Upper lobe of left lung (tissue), 6 donors: ENCODE measurements at regions not wholly inside any gene's neighbourhood (a gene's known extent, or its start where the extent isn't known, plus 50 kb on each side); places are given as distances from the start of the nearest gene placed in this dataset.
"Not testable (repeated sequence)": the region's sequence is repeated elsewhere in the genome, so short reads cannot be mapped to it uniquely, and the experiment has no call there.

Experiments
- ATAC-seq, 2 donors: fragments of 200-7000 bp; cut with Tn5 transposase; one replicate each; pipeline ENCODE4 v1.9.1; 2022; ENCODE audit warnings: mild to moderate bottlenecking in 2 of 2, moderate library complexity in 2 of 2; ENCODE audit not compliant: low FRiP score in 2 of 2
- DNase-seq, 2 donors: peaks; one replicate each; pipeline ENCODE4 v3.0.0-alpha.2; 2019 to 2020
- H3K27ac ChIP-seq, 4 donors: fragments of 200-600 bp; sonication (generic); one replicate each; pipeline ENCODE4 v1.5.1; 2016 to 2019
- H3K27me3 ChIP-seq, 4 donors: fragments of 200-600 bp; sonication (generic); one replicate each; pipeline ENCODE4 v1.5.1; 2017 to 2019
- H3K36me3 ChIP-seq, 4 donors: fragments of 200-600 bp; sonication (generic); one replicate each; pipeline ENCODE4 v1.5.1; 2016 to 2019
- H3K4me1 ChIP-seq, 4 donors: fragments of 200-600 bp; sonication (generic); one replicate each; pipeline ENCODE4 v1.5.1; 2018 to 2019
- H3K4me3 ChIP-seq, 4 donors: fragments of 200-600 bp; sonication (generic); one replicate each; pipeline ENCODE4 v1.5.1; 2017 to 2019; ENCODE audit warnings: mild to moderate bottlenecking in 2 of 4, moderate library complexity in 1 of 4
- H3K9me3 ChIP-seq, 4 donors: fragments of 200-600 bp; sonication (generic); one replicate each; pipeline ENCODE4 v1.5.1; 2018 to 2019
- EP300 ChIP-seq, 4 donors: sonication (generic); formaldehyde crosslinking; IDR thresholded peaks; one replicate each; pipeline ENCODE4 v1.5.1; 2017; ENCODE audit warnings: antibody characterized with exemption in 4 of 4, control low read depth in 2 of 4
- POLR2A ChIP-seq, 4 donors: fragments of 450-650 bp; IDR thresholded peaks; one replicate each; pipeline ENCODE4 v1.5.1; 2016 to 2017; ENCODE audit warnings: antibody characterized with exemption in 4 of 4, mild to moderate bottlenecking in 2 of 4
- POLR2AphosphoS5 ChIP-seq, 2 donors: sonication (generic); formaldehyde crosslinking; IDR thresholded peaks; one replicate each; pipeline ENCODE4 v1.5.1; 2017; ENCODE audit warnings: antibody characterized with exemption in 2 of 2
- WGBS, 2 donors: methylation state at CpG; one replicate each; pipeline ENCODE4 v1.1.5; 2017 to 2018; 5-methylcytosine and 5-hydroxymethylcytosine counted together
- TF ChIP-seq, protein P1 (sequence below), 6 experiments: fragments of 450-650 bp in 4 of 6; fragments of 200-600 bp in 2 of 6; sonication (generic) in 2 of 6; IDR thresholded peaks; one replicate each; pipeline ENCODE4 v1.5.1; 2016 to 2019; ENCODE audit warnings: antibody characterized with exemption in 6 of 6
- donor health status: DM: no; HTN: no; CAD: no; lungs with moderate emphysema.
- donor health status: DM: no; HTN: yes; CAD: no; lungs with severe emphysema.

DNA sequence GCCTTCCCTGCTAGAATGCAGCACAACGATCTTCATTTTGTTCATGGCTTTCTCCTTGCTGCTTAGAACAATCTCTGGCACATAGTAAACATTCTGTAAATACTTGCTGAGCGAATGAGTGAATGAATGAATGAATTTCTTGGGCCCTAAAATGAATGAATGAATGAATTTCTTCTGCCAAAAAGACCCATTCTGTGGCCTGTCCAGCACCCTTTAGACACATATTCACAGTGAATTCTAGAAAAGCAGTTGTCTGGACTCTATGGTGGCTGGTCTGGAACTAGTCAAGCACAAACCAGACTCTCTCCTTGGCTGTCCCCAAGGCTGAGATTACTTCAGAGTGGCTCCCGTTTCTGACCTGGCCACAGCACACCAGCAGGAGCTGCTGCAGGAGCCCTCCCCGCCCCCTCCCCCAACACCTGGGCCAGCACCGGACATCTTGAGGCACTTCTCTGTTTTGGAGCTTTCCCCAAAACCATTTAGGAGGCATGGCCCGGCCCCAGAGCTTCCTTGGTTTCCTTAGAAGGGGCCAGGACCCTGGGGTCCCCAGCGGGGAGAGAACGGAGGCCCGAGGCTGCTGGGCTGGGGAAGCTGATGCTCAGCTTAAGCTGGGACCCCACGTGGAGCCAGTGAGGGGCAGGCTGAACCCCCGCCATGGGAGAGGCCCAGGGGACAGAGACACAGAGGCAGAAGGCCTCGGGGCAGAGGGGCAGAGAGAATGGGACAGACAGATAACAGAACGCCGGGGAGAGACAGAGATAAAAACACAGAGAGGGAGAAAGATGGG, 159.0 kb downstream of the ZFP36L2 start:
- 81 to 89% methylated on average over 11 to 13 of the region's 14 CpGs for WGBS, 2 donors

DNA sequence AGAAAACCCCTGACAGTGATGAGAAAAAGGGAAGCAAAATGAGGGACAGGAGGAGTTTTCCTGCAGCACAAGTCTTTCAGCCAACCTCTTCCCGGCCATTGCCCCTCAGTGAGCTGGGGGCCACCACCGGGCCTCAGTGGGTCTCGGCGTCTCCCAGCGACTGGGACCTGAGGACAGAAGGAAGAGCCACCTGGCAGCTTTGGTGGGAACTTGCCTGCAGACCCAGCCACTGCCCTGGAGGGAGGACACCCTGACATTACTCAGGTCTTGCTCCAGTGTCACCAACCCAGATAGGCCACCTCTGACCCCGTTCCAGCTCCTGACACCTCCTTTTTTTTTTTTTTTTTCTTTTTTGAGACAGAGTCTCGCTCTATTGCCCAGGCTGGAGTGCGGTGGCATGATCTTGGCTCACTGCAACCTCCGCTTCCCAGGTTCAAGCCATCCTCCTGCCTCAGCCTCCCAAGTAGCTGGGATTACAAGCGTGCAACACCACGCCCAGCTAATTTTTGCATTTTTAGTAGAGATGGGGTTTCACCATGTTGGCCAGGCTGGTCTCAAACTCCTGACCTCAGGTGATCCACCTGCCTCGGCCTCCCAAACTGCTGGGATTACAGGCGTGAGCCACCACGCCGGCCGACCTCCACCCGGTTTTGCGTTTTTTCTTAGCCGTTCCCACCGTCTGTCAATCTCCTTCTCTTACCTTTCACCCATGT, 159.7 kb downstream of the ZFP36L2 start:
- H3K36me3 ChIP-seq, H3K27ac ChIP-seq, H3K9me3 ChIP-seq, DNase-seq, H3K4me3 ChIP-seq, ATAC-seq, H3K27me3 ChIP-seq: not testable (repeated sequence)
- 90 to 92% methylated on average over 20 of the region's 20 CpGs for WGBS, 2 donors
- peaks cover 13 to 21% (median 17%) of the 10 kb centered on the region in 4 donors for H3K4me1 ChIP-seq

More for the DNA sequence above, 159.0 kb downstream of the ZFP36L2 start:
- Histone ChIP-seq H3K36me3 (no peaks in the 10 kb centered on the region), H3K9me3 (no peaks in the 10 kb centered on the region), H3K27me3 (no peaks in the 10 kb centered on the region), H3K27ac (no peak overlapping the region), H3K4me3 (no peak overlapping the region), H3K4me1 (peaks cover 19 to 24% (median 21%) of the 10 kb centered on the region in 4 donors)
- TF ChIP-seq POLR2A (IDR thresholded peaks at IDR 0.05) (no peak), EP300 (IDR thresholded peaks at IDR 0.05) (no peak), POLR2AphosphoS5 (IDR thresholded peaks at IDR 0.05) (no peak)
- TF ChIP-seq, protein P1, sequence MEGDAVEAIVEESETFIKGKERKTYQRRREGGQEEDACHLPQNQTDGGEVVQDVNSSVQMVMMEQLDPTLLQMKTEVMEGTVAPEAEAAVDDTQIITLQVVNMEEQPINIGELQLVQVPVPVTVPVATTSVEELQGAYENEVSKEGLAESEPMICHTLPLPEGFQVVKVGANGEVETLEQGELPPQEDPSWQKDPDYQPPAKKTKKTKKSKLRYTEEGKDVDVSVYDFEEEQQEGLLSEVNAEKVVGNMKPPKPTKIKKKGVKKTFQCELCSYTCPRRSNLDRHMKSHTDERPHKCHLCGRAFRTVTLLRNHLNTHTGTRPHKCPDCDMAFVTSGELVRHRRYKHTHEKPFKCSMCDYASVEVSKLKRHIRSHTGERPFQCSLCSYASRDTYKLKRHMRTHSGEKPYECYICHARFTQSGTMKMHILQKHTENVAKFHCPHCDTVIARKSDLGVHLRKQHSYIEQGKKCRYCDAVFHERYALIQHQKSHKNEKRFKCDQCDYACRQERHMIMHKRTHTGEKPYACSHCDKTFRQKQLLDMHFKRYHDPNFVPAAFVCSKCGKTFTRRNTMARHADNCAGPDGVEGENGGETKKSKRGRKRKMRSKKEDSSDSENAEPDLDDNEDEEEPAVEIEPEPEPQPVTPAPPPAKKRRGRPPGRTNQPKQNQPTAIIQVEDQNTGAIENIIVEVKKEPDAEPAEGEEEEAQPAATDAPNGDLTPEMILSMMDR (IDR thresholded peaks at IDR 0.05): no peak
- ATAC-seq (no peak), DNase-seq (no peak)

DNA sequence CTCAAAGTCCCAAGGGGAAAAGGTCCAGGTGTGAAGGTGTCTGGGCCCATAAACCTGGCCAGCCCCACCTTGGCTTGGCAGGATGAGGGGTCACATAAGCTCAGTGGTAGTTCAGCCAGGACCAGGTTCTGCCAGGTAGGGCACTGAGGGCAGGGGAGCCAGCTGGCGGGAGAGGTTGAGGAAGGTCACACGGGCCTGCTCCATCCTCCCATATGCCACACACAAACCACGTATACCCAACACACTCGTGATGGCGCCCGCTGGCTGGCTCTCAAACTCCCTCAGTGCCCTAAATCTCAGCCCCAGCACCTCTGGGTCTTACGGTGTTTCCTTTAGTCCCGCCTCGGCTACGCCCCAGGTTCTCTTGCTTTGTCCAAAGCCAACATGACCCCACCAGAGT, 160.5 kb downstream of the ZFP36L2 start:
- H3K27me3 ChIP-seq: no peaks in the 10 kb centered on the region
- WGBS, 2 donors: 84 to 90% methylated on average over 9 to 10 of the region's 10 CpGs
- no peak for ATAC-seq
- no peaks in the 10 kb centered on the region for H3K36me3 ChIP-seq
- no peaks in the 10 kb centered on the region for H3K9me3 ChIP-seq
- no peak overlapping the region for H3K27ac ChIP-seq
- DNase-seq: no peak
- TF ChIP-seq POLR2A (IDR thresholded peaks at IDR 0.05): no peak
- no peak overlapping the region for H3K4me3 ChIP-seq
- peaks cover 12 to 14% (median 13%) of the 10 kb centered on the region in 4 donors for H3K4me1 ChIP-seq

DNA sequence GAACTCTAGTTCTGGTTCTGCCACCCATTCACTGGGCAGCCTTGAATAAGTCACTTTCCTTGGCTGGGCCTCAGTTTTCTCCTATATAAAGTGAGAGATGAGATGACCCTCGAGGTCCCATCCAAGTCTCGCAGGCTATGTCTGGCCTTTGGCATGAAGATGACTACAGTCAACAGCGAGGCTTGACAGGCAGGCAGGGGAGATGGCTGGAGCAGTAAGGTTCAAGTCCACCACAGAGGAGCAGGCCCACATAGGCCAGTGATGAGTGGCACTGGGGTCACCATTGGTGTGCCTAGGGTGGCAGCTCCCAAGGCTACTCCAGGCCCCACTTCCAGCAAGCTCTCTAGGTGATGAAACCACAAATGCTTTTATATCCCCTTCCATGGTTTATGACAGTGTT, 161.4 kb downstream of the ZFP36L2 start:
- Histone ChIP-seq H3K27me3 (no peaks in the 10 kb centered on the region), H3K36me3 (no peaks in the 10 kb centered on the region), H3K4me1 (peaks cover 4 to 7% (median 5%) of the 10 kb centered on the region in 4 donors), H3K9me3 (no peaks in the 10 kb centered on the region), H3K4me3 (no peak overlapping the region), H3K27ac (no peak overlapping the region)
- WGBS, 2 donors: 89% methylated on average over 3 of the region's 3 CpGs; no CpG with 5 or more reads in 1 of the 2 donors
- ATAC-seq: no peak
- DNase-seq: no peak
- no peak for TF ChIP-seq POLR2A (IDR thresholded peaks at IDR 0.05)
- TF ChIP-seq POLR2AphosphoS5 (IDR thresholded peaks at IDR 0.05): no peak
- TF ChIP-seq, protein P1 (IDR thresholded peaks at IDR 0.05): no peak
- TF ChIP-seq EP300 (IDR thresholded peaks at IDR 0.05): no peak

DNA sequence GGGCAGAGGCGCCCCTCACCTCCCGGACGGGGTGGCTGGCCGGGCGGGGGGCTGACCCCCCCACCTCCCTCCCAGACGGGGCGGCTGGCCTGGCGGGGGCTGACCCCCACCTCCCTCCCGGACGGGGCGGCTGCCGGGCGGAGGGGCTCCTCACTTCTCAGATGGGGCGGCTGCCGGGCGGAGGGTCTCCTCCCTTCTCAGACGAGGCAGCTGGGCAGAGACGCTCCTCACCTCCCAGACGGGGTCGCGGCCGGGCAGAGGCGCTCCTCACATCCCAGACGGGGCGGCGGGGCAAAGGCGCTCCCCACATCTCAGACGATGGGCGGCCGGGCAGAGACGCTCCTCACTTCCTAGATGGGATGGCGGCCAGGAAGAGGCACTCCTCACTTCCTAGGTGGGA, 163.3 kb downstream of the ZFP36L2 start:
- H3K9me3 ChIP-seq, ATAC-seq, H3K4me3 ChIP-seq, H3K36me3 ChIP-seq, DNase-seq, H3K27ac ChIP-seq, H3K27me3 ChIP-seq: not testable (repeated sequence)
- WGBS, 2 donors: no CpG with 5 or more reads among the region's 32 CpGs
- peaks cover 5 to 11% (median 7%) of the 10 kb centered on the region in 4 donors for H3K4me1 ChIP-seq

DNA sequence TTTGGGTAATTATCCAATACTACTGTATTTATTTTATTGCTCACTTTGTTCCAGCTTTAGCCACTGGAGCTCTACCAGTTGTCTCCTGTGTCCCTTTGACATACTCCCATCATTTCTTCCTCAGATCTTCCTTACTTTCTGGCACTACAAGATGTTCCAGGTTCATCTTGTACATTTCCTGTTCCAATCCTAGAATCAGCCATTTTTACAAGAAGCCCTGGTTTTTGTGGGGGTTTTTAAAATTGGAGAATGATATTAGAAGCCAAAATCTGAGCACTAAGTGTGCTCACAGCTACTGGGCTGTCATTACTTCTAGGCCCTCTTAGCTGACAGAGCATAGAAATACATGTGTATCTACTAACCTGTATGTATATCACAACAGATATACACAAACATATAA, 164.3 kb downstream of the ZFP36L2 start:
- no peak for ATAC-seq
- Histone ChIP-seq H3K27me3 (no peaks in the 10 kb centered on the region), H3K4me3 (no peak overlapping the region), H3K27ac (no peak overlapping the region), H3K9me3 (no peaks in the 10 kb centered on the region), H3K4me1 (peaks cover 5 to 11% (median 7%) of the 10 kb centered on the region in 4 donors), H3K36me3 (no peaks in the 10 kb centered on the region)
- no peak for DNase-seq
- TF ChIP-seq POLR2A (IDR thresholded peaks at IDR 0.05) (no peak), EP300 (IDR thresholded peaks at IDR 0.05) (no peak), POLR2AphosphoS5 (IDR thresholded peaks at IDR 0.05) (no peak)
- TF ChIP-seq, protein P1 (IDR thresholded peaks at IDR 0.05): no peak
